C4-2B (cell line): ENCODE measurements at regions not wholly inside any gene's neighbourhood (a gene's known extent, or its start where the extent isn't known, plus 50 kb on each side); places are given as distances from the start of the nearest gene placed in this dataset.

Source experiments
- H3K27ac ChIP-seq: fragments of 450-650 bp; 2 replicates; pipeline ENCODE4 v1.5.1; 2017
- ZFX ChIP-seq: fragments of 450-650 bp; IDR thresholded peaks from 2 replicates; pipeline ENCODE4 v1.6.1; 2017
- TF ChIP-seq, protein P1 (sequence below): fragments of 450-650 bp; conservative IDR thresholded peaks from 2 replicates; pipeline ENCODE4 v1.5.1; 2017; ENCODE audit warnings: mild to moderate bottlenecking

DNA sequence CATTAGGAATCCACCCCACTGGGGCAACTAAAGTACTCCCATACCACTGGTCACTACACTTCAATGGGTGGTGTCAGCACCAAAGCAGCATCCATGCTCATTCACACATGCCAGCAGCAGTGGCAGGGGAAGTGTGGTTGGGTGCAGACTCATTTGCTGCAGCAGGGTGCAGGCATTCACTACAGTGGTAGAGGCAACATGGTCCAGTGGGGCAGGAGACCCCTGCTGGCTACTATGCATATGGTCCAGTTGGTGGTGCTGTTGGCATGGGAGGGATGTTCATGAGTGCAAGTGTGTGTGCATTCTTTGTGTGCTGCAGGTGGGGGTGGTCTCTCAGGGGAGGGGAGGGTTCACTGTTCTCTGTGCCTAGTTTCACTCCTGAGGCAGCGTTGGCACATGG is 908.4 kb upstream of the NOVA1 start:
- no peak overlapping the region for H3K27ac ChIP-seq
- TF ChIP-seq, protein P1, sequence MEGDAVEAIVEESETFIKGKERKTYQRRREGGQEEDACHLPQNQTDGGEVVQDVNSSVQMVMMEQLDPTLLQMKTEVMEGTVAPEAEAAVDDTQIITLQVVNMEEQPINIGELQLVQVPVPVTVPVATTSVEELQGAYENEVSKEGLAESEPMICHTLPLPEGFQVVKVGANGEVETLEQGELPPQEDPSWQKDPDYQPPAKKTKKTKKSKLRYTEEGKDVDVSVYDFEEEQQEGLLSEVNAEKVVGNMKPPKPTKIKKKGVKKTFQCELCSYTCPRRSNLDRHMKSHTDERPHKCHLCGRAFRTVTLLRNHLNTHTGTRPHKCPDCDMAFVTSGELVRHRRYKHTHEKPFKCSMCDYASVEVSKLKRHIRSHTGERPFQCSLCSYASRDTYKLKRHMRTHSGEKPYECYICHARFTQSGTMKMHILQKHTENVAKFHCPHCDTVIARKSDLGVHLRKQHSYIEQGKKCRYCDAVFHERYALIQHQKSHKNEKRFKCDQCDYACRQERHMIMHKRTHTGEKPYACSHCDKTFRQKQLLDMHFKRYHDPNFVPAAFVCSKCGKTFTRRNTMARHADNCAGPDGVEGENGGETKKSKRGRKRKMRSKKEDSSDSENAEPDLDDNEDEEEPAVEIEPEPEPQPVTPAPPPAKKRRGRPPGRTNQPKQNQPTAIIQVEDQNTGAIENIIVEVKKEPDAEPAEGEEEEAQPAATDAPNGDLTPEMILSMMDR = no peak; the same call in 1 of the 2 replicates

DNA sequence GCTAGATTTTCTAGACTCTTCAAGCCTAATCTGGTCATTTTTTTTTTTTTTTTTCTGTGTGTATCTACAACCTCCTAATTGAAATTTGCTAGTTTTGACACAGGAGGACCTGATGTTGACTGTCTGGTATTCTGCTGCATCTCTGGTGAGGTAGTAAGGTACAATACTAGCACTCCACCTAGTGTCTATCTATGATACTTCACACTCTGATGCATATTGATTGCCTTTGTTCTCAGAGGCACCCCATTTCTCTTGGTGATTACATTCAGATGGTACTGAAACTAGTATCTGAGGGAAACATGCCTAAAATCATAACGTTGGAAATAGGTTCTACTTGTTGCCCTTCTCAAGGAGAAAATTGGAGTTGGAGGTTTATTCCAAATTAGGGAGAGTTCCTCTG is 930.5 kb upstream of the NOVA1 start:
- H3K27ac ChIP-seq = no peak overlapping the region
- TF ChIP-seq, protein P1 = peak; percentile 77
- no peak for TF ChIP-seq ZFX

DNA sequence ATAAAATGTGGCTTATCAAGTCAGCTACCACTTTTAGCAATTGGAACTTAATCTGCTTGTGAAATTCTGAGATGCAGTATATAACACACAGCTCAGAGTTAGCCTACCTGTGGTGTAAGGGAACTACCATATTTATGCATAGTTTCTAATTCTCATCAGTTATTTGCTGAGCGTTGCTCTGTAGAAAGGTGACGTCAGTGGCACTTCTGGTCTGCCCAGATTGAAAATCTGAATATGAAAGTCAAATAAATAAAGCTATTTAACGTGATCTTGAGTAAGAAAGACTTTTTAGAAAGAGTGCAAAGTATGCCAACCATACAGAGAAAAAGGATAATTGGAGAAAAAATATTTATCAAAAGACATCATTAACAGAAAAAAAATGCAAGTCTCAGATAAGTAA is 938.9 kb upstream of the NOVA1 start:
- no peak for TF ChIP-seq ZFX
- TF ChIP-seq, protein P1 = no peak
- H3K27ac ChIP-seq = no peak overlapping the region

DNA sequence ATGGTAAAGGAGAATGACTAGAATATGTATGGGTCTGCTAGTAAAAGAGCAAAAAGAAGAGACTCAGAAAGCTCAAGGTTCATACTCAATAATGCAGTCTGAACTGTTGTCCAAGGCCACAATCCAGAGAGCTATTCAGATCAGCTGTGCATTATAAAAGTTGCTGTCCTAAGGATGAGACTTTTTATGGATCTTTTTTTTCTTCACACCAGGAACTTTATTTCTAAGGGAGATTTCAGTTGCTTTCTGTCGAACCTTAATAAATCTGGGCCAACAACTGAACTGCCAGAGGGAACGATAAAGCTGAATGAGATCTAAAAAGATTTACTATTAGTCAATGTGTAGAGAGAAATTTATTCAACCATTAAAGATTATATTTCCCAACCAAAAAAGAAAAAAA is 948.3 kb upstream of the NOVA1 start:
- no peak for TF ChIP-seq ZFX
- TF ChIP-seq, protein P1 = no peak
- H3K27ac ChIP-seq = no peak overlapping the region

DNA sequence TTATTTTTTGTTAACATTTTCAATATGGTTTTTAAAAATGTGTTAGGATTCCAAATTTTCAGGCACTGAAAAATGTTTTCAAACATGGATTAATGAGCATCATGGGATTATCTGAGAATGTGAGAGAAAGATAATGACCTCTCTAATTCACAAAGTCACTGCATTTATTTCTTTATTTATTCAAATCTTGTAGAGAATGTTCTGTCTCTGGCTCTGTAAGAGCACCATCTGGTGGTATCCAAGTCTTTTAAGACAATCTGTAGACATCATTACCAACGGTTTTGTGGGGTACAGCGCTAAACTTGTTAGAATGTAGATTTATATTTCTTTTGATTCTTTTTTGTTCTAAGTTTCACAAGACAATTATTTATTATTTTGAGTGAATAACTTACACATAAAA is 956.0 kb upstream of the NOVA1 start:
- no peak overlapping the region for H3K27ac ChIP-seq
- TF ChIP-seq, protein P1 = peak; percentile 47
- TF ChIP-seq ZFX = no peak

DNA sequence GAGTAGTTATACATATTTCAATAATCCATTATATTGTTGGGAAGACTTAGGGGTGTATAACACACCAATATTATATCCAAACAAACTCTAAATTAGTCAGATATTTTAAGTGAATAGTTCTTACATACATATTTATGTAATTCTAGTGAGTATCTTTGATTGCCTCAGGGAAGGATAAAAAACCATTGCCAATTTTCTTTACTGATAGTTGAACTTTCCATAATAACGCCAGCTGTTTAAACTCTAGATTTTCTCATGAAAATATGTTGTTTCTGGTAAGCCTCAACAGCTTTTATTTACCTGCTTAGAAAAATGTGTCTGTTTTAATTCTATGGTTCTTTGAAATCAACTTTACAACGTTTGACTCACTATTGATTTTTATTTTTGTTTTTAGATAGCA is 959.6 kb upstream of the NOVA1 start:
- TF ChIP-seq, protein P1 = no peak
- no peak for TF ChIP-seq ZFX
- H3K27ac ChIP-seq = no peak overlapping the region

DNA sequence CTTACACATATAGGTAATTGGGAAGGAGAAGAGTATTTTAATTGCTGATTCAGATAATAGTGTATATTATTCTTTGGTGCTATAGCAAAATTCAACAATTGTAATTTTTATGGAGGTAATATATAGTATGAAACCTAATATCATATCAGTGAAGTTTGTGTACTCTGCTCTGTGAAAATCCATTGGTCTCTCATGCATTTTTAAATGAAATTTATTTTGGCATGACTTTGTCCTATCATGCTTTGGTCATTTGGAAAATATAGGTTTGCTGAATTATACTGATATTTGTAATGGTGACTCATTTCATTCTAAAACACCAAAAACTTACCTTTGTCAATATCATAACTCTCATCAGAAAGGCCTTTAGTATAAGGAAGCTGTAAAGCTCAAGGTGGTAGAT is 962.0 kb upstream of the NOVA1 start:
- no peak for TF ChIP-seq ZFX
- TF ChIP-seq, protein P1 = no peak

More for the DNA sequence above, 962.0 kb upstream of the NOVA1 start:
- H3K27ac ChIP-seq = no peak overlapping the region
